A549 (cell line): ENCODE measurements at regions not wholly inside any gene's neighbourhood (a gene's known extent, or its start where the extent isn't known, plus 50 kb on each side); places are given as distances from the start of the nearest gene placed in this dataset.

Experiments used
- EP300 ChIP-seq, 2 experiments: fragments of >200 bp; sonication (Bioruptor Twin); formaldehyde crosslinking; IDR thresholded peaks; 2 replicates in 1 of 2; 3 replicates in 1 of 2; pipeline ENCODE4 v1.6.1; 2016 to 2017
- HES2 ChIP-seq: fragments of >200 bp; sonication (Bioruptor Twin); formaldehyde crosslinking; IDR thresholded peaks from 2 replicates; pipeline ENCODE4 v1.6.1; 2016
- POLR2A ChIP-seq: IDR thresholded peaks from 2 replicates; pipeline ENCODE4 v1.6.1; 2012; ENCODE audit warnings: mild to moderate bottlenecking, low read length
- POLR2AphosphoS2 ChIP-seq: conservative IDR thresholded peaks from 2 replicates; pipeline ENCODE4 v1.6.1; 2012; ENCODE audit warnings: low read length, improper control_type of control experiment, inconsistent platforms
- REST ChIP-seq: fragments of 200-600 bp; sonication (generic); IDR thresholded peaks from 2 replicates; pipeline ENCODE4 v1.6.1; 2016; ENCODE audit warnings: antibody characterized with exemption, mild to moderate bottlenecking, moderate library complexity
- ZSCAN20 ChIP-seq: fragments of 250-450 bp; sonication (Bioruptor Pico); IDR thresholded peaks from 2 replicates; pipeline ENCODE4 v1.8.0; 2022; ENCODE audit warnings: mild to moderate bottlenecking, moderate library complexity

GRCh38 chr9:26193237-26193636 is 515.0 kb upstream of the TUSC1 start:
- TF ChIP-seq POLR2A (no peak), POLR2AphosphoS2 (no peak), HES2 (no peak), EP300 (IDR thresholded peaks at IDR 0.05) (no peak), REST (no peak), ZSCAN20 (CRISPR knock-in tag) (no peak)
